ENCODE measurements at regions not wholly inside any gene's neighbourhood (a gene's known extent, or its start where the extent isn't known, plus 50 kb on each side); places are given as distances from the start of the nearest gene placed in this dataset.

GRCh38 chr1:83813576-83813975 is 185.4 kb downstream of the TTLL7 start:
- DNase-seq = no peak

GRCh38 chr1:83810144-83810543 is 188.8 kb downstream of the TTLL7 start:
- no peak for DNase-seq

- no peak for DNase-seq
Observed at GRCh38 chr1:83808536-83808935, 190.4 kb downstream of the TTLL7 start.

- DNase-seq = no peak
Observed at GRCh38 chr1:83807821-83808220, 191.1 kb downstream of the TTLL7 start.

GRCh38 chr1:83807231-83807630 is 191.7 kb downstream of the TTLL7 start:
- no peak for DNase-seq

- DNase-seq = no peak
Observed at GRCh38 chr1:83805921-83806320, 193.0 kb downstream of the TTLL7 start.

- DNase-seq = no peak
Observed at GRCh38 chr1:83802460-83803152, 196.3 kb downstream of the TTLL7 start.

GRCh38 chr1:83802023-83802422 is 196.9 kb downstream of the TTLL7 start:
- no peak for DNase-seq

GRCh38 chr1:83800066-83800465 is 198.9 kb downstream of the TTLL7 start:
- no peak for DNase-seq

GRCh38 chr1:83799594-83799993 is 199.3 kb downstream of the TTLL7 start:
- DNase-seq = no peak

- no peak for DNase-seq
Observed at GRCh38 chr1:83798965-83799364, 200.0 kb downstream of the TTLL7 start.

- no peak for DNase-seq
Observed at GRCh38 chr1:83796409-83796808, 202.5 kb downstream of the TTLL7 start.

- no peak for DNase-seq
Observed at GRCh38 chr1:83794384-83794783, 204.5 kb downstream of the TTLL7 start.

- DNase-seq = no peak
Observed at GRCh38 chr1:83791821-83792437, 207.0 kb downstream of the TTLL7 start.

GRCh38 chr1:83790446-83790845 is 208.5 kb downstream of the TTLL7 start:
- no peak for DNase-seq

GRCh38 chr1:83787246-83787998 is 211.5 kb downstream of the TTLL7 start:
- DNase-seq = no peak

- DNase-seq = no peak
Observed at GRCh38 chr1:83781667-83782066, 217.3 kb downstream of the TTLL7 start.

- DNase-seq = no peak
Observed at GRCh38 chr1:83779565-83779964, 219.4 kb downstream of the TTLL7 start.

GRCh38 chr1:83777758-83778101 is 221.2 kb downstream of the TTLL7 start:
- no peak for DNase-seq

- DNase-seq = no peak
Observed at GRCh38 chr1:83776913-83777757, 221.8 kb downstream of the TTLL7 start.

GRCh38 chr1:83775977-83776603 is 222.8 kb downstream of the TTLL7 start:
- DNase-seq = no peak

- no peak for DNase-seq
Observed at GRCh38 chr1:83773059-83773458, 225.9 kb downstream of the TTLL7 start.

- no peak for DNase-seq
Observed at GRCh38 chr1:83770319-83770661, 228.6 kb downstream of the TTLL7 start.

Measured in CD4-positive, alpha-beta T cell treated with Interleukin-4 for 1 hour (primary cell).